ENCODE measurements at regions not wholly inside any gene's neighbourhood (a gene's known extent, or its start where the extent isn't known, plus 50 kb on each side); places are given as distances from the start of the nearest gene placed in this dataset.

GRCh38 chr11:105553025-105553424 is 56.8 kb upstream of the GRIA4 start:
- Mint-ChIP-seq H3K27me3 (ENCODE audit: low read depth) (peaks cover 17% of the 10 kb centered on the region), H3K9me3 (peaks cover 4% of the 10 kb centered on the region), H3K36me3 (ENCODE audit: low read depth) (no peaks in the 10 kb centered on the region), H3K27ac (ENCODE audit: unreplicated experiment) (no peak overlapping the region), H3K4me1 (no peaks in the 10 kb centered on the region), H3K4me3 (no peak overlapping the region)
- TF ChIP-seq CTCF (conservative IDR thresholded peaks at IDR 0.05) = no peak
- DNase-seq (ENCODE audit: low read depth, low spot score) = no peak

GRCh38 chr11:105548359-105548758 is 61.5 kb upstream of the GRIA4 start:
- no peak for TF ChIP-seq CTCF (conservative IDR thresholded peaks at IDR 0.05)
- H3K36me3 Mint-ChIP-seq (ENCODE audit: low read depth) = no peaks in the 10 kb centered on the region
- H3K27ac Mint-ChIP-seq (ENCODE audit: unreplicated experiment) = no peak overlapping the region
- no peaks in the 10 kb centered on the region for H3K4me1 Mint-ChIP-seq
- no peak for DNase-seq (ENCODE audit: low read depth, low spot score)
- H3K9me3 Mint-ChIP-seq = peaks cover 4% of the 10 kb centered on the region
- H3K4me3 Mint-ChIP-seq = no peak overlapping the region
- peaks cover 20% of the 10 kb centered on the region for H3K27me3 Mint-ChIP-seq (ENCODE audit: low read depth)

GRCh38 chr11:105538588-105538987 is 71.3 kb upstream of the GRIA4 start:
- no peak for TF ChIP-seq CTCF (conservative IDR thresholded peaks at IDR 0.05)
- no peaks in the 10 kb centered on the region for H3K4me1 Mint-ChIP-seq
- H3K4me3 Mint-ChIP-seq = no peak overlapping the region
- H3K9me3 Mint-ChIP-seq = no peaks in the 10 kb centered on the region
- H3K27me3 Mint-ChIP-seq (ENCODE audit: low read depth) = no peaks in the 10 kb centered on the region
- no peaks in the 10 kb centered on the region for H3K36me3 Mint-ChIP-seq (ENCODE audit: low read depth)
- no peak overlapping the region for H3K27ac Mint-ChIP-seq (ENCODE audit: unreplicated experiment)
- no peak for DNase-seq (ENCODE audit: low read depth, low spot score)

DNA sequence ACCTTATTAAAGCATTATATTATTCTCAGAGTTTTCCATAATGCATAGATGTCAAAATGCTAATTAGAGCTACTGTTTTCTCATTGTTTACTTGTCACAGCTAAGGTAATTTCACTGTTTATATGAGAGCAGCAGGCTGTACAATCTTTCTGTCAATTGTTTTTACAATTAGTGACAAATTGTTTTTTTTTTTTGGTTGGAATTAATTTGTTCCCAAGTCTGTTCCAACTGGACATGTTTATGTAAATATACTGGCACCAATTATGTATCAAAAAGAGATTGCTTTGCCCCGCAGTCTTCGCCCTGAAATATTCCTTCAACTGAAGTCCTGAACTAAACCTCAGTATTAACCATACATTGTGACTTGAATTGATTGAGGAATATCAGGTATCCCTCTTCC is 72.3 kb upstream of the GRIA4 start:
- Mint-ChIP-seq H3K4me1 (no peaks in the 10 kb centered on the region), H3K27me3 (ENCODE audit: low read depth) (peaks cover 4% of the 10 kb centered on the region), H3K9me3 (no peaks in the 10 kb centered on the region), H3K27ac (ENCODE audit: unreplicated experiment) (no peak overlapping the region), H3K4me3 (no peak overlapping the region), H3K36me3 (ENCODE audit: low read depth) (no peaks in the 10 kb centered on the region)
- TF ChIP-seq CTCF (conservative IDR thresholded peaks at IDR 0.05) = no peak
- no peak for DNase-seq (ENCODE audit: low read depth, low spot score)

DNA sequence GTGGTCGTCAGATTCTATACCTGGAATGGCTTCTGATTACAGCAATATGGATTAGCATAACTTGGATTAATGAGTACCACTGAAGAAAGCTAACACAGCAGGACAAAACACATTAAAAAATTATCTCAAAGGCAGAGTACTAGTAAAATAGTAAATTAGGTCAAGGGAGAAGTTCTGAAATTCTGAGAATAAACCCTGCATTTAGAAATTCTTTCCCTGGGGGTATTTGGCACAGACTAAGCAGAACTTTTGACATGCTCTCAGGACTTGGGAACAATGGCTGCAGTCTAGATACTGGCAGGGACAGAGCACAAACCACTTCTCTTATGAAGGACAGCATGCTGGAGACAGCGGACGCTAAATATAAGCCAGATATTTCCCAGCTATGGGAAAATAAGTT is 85.6 kb upstream of the GRIA4 start:
- DNase-seq (ENCODE audit: low read depth, low spot score) = no peak
- Mint-ChIP-seq H3K36me3 (ENCODE audit: low read depth) (no peaks in the 10 kb centered on the region), H3K27me3 (ENCODE audit: low read depth) (peaks cover 14% of the 10 kb centered on the region), H3K9me3 (peaks cover 8% of the 10 kb centered on the region), H3K4me1 (peaks cover 11% of the 10 kb centered on the region), H3K4me3 (no peak overlapping the region), H3K27ac (ENCODE audit: unreplicated experiment) (no peak overlapping the region)
- no peak for TF ChIP-seq CTCF (conservative IDR thresholded peaks at IDR 0.05)
